GM15510 (cell line): ENCODE measurements at regions not wholly inside any gene's neighbourhood (a gene's known extent, or its start where the extent isn't known, plus 50 kb on each side); places are given as distances from the start of the nearest gene placed in this dataset.
A peak's percentile ranks its signal among the peaks of the same experiment; 100 is the strongest.

Experiments used
- POLR2A ChIP-seq: IDR thresholded peaks from 3 replicates; pipeline ENCODE4 v1.6.1; 2011; ENCODE audit warnings: borderline replicate concordance; ENCODE audit not compliant: insufficient read length; ENCODE audit errors: extremely low read depth

- TF ChIP-seq POLR2A = no peak
Observed at GRCh38 chr6:27674882-27675281, 202.0 kb upstream of the ZNF184 start.

- TF ChIP-seq POLR2A = peak; percentile 18
Observed at GRCh38 chr6:27672113-27672799, 199.4 kb upstream of the ZNF184 start.

- no peak for TF ChIP-seq POLR2A
Observed at GRCh38 chr6:27669624-27670301, 196.9 kb upstream of the ZNF184 start.

GRCh38 chr6:27669295-27669623 is 196.4 kb upstream of the ZNF184 start:
- no peak for TF ChIP-seq POLR2A

- TF ChIP-seq POLR2A = no peak
Observed at GRCh38 chr6:27668442-27669294, 195.8 kb upstream of the ZNF184 start.

GRCh38 chr6:27667657-27668441 is 194.9 kb upstream of the ZNF184 start:
- TF ChIP-seq POLR2A = no peak

- TF ChIP-seq POLR2A = no peak
Observed at GRCh38 chr6:27667016-27667656, 194.2 kb upstream of the ZNF184 start.

- TF ChIP-seq POLR2A = no peak
Observed at GRCh38 chr6:27662769-27663168, 189.9 kb upstream of the ZNF184 start.

GRCh38 chr6:27651371-27651732 is 178.4 kb upstream of the ZNF184 start:
- TF ChIP-seq POLR2A = no peak

GRCh38 chr6:27650620-27651370 is 177.9 kb upstream of the ZNF184 start:
- TF ChIP-seq POLR2A = no peak

- TF ChIP-seq POLR2A = no peak
Observed at GRCh38 chr6:27644528-27644927, 171.6 kb upstream of the ZNF184 start.

- no peak for TF ChIP-seq POLR2A
Observed at GRCh38 chr6:27642744-27643456, 170.0 kb upstream of the ZNF184 start.

- no peak for TF ChIP-seq POLR2A
Observed at GRCh38 chr6:27631609-27631916, 158.7 kb upstream of the ZNF184 start.
